ENCODE measurements at regions not wholly inside any gene's neighbourhood (a gene's known extent, or its start where the extent isn't known, plus 50 kb on each side); places are given as distances from the start of the nearest gene placed in this dataset.

GRCh38 chr6:170134471-170135440, 156.1 kb downstream of the DLL1 start:
- H3K9ac ChIP-seq (ENCODE audit: low read length) = no peak overlapping the region
- no peak overlapping the region for H3K4me2 ChIP-seq (ENCODE audit: low read length)
- H3K36me3 ChIP-seq (ENCODE audit: insufficient read depth, low read length) = no peaks in the 10 kb centered on the region
- H3K27me3 ChIP-seq (ENCODE audit: insufficient read depth, low read length) = no peaks in the 10 kb centered on the region
- DNase-seq (ENCODE audit: low read depth) = no peak
- peaks cover 20% of the 10 kb centered on the region for H3K9me3 Mint-ChIP-seq (ENCODE audit: unreplicated experiment)
- H3K4me1 ChIP-seq (ENCODE audit: insufficient read depth, low read length) = peaks cover 4% of the 10 kb centered on the region
- H3K27ac Mint-ChIP-seq (ENCODE audit: unreplicated experiment) = no peak overlapping the region
- H3K36me3 Mint-ChIP-seq (ENCODE audit: low read depth, unreplicated experiment) = peaks cover 6% of the 10 kb centered on the region
- no peaks in the 10 kb centered on the region for H3K79me2 ChIP-seq (ENCODE audit: insufficient read depth, low read length)
- H3K4me3 Mint-ChIP-seq (ENCODE audit: unreplicated experiment) = no peak overlapping the region
- H3K9me3 ChIP-seq (ENCODE audit: insufficient read depth, low read depth, low read length) = no peaks in the 10 kb centered on the region
- TF ChIP-seq EZH2 (IDR thresholded peaks at IDR 0.05; ENCODE audit: insufficient read depth, low read length) = no peak
- TF ChIP-seq CTCF (IDR thresholded peaks at IDR 0.05; ENCODE audit: insufficient read depth, low read depth, low read length) = no peak
- peaks cover 2% of the 10 kb centered on the region for H3K4me1 Mint-ChIP-seq (ENCODE audit: low read depth, unreplicated experiment)
- peaks cover 27% of the 10 kb centered on the region for H3K27me3 Mint-ChIP-seq (ENCODE audit: low read depth, unreplicated experiment)
- FAIRE-seq = no peak
- H3K4me3 ChIP-seq (ENCODE audit: insufficient read depth, low read depth, low read length) = no peak overlapping the region
- H3K27ac ChIP-seq (ENCODE audit: low read depth, low read length) = no peak overlapping the region
- no peaks in the 10 kb centered on the region for H4K20me1 ChIP-seq (ENCODE audit: insufficient read depth, low read length)
- no peak overlapping the region for H2AFZ ChIP-seq (ENCODE audit: low read depth, low read length)

GRCh38 chr6:170134031-170134470, 156.8 kb downstream of the DLL1 start:
- no peak overlapping the region for H3K27ac ChIP-seq (ENCODE audit: low read depth, low read length)
- H2AFZ ChIP-seq (ENCODE audit: low read depth, low read length) = no peak overlapping the region
- Mint-ChIP-seq H3K4me3 (ENCODE audit: unreplicated experiment) (no peak overlapping the region), H3K27ac (ENCODE audit: unreplicated experiment) (no peak overlapping the region), H3K36me3 (ENCODE audit: low read depth, unreplicated experiment) (peaks cover 5% of the 10 kb centered on the region), H3K27me3 (ENCODE audit: low read depth, unreplicated experiment) (peaks cover 31% of the 10 kb centered on the region), H3K4me1 (ENCODE audit: low read depth, unreplicated experiment) (peaks cover 5% of the 10 kb centered on the region), H3K9me3 (ENCODE audit: unreplicated experiment) (peaks cover 14% of the 10 kb centered on the region)
- H3K79me2 ChIP-seq (ENCODE audit: insufficient read depth, low read length) = no peaks in the 10 kb centered on the region
- H4K20me1 ChIP-seq (ENCODE audit: insufficient read depth, low read length) = no peaks in the 10 kb centered on the region
- H3K9me3 ChIP-seq (ENCODE audit: insufficient read depth, low read depth, low read length) = no peaks in the 10 kb centered on the region
- H3K36me3 ChIP-seq (ENCODE audit: insufficient read depth, low read length) = no peaks in the 10 kb centered on the region
- no peaks in the 10 kb centered on the region for H3K27me3 ChIP-seq (ENCODE audit: insufficient read depth, low read length)
- H3K9ac ChIP-seq (ENCODE audit: low read length) = no peak overlapping the region
- no peak for DNase-seq (ENCODE audit: low read depth)
- peaks cover 4% of the 10 kb centered on the region for H3K4me1 ChIP-seq (ENCODE audit: insufficient read depth, low read length)
- H3K4me2 ChIP-seq (ENCODE audit: low read length) = no peak overlapping the region
- TF ChIP-seq EZH2 (IDR thresholded peaks at IDR 0.05; ENCODE audit: insufficient read depth, low read length) = no peak
- no peak for TF ChIP-seq CTCF (IDR thresholded peaks at IDR 0.05; ENCODE audit: insufficient read depth, low read depth, low read length)
- no peak for FAIRE-seq
- no peak overlapping the region for H3K4me3 ChIP-seq (ENCODE audit: insufficient read depth, low read depth, low read length)

- H3K9ac ChIP-seq (ENCODE audit: low read length) = no peak overlapping the region
- H3K36me3 ChIP-seq (ENCODE audit: insufficient read depth, low read length) = no peaks in the 10 kb centered on the region
- TF ChIP-seq CTCF (IDR thresholded peaks at IDR 0.05; ENCODE audit: insufficient read depth, low read depth, low read length) = no peak
- Mint-ChIP-seq H3K9me3 (ENCODE audit: unreplicated experiment) (peaks cover 7% of the 10 kb centered on the region), H3K27me3 (ENCODE audit: low read depth, unreplicated experiment) (peaks cover 28% of the 10 kb centered on the region), H3K27ac (ENCODE audit: unreplicated experiment) (no peak overlapping the region), H3K4me1 (ENCODE audit: low read depth, unreplicated experiment) (peaks cover 5% of the 10 kb centered on the region), H3K36me3 (ENCODE audit: low read depth, unreplicated experiment) (no peaks in the 10 kb centered on the region), H3K4me3 (ENCODE audit: unreplicated experiment) (no peak overlapping the region)
- H3K4me3 ChIP-seq (ENCODE audit: insufficient read depth, low read depth, low read length) = no peak overlapping the region
- no peak overlapping the region for H2AFZ ChIP-seq (ENCODE audit: low read depth, low read length)
- no peak overlapping the region for H3K4me2 ChIP-seq (ENCODE audit: low read length)
- DNase-seq (ENCODE audit: low read depth) (no peak), FAIRE-seq (no peak)
- no peaks in the 10 kb centered on the region for H3K27me3 ChIP-seq (ENCODE audit: insufficient read depth, low read length)
- no peaks in the 10 kb centered on the region for H3K79me2 ChIP-seq (ENCODE audit: insufficient read depth, low read length)
- H3K9me3 ChIP-seq (ENCODE audit: insufficient read depth, low read depth, low read length) = no peaks in the 10 kb centered on the region
- no peak overlapping the region for H3K27ac ChIP-seq (ENCODE audit: low read depth, low read length)
- H3K4me1 ChIP-seq (ENCODE audit: insufficient read depth, low read length) = peaks cover 4% of the 10 kb centered on the region
- no peaks in the 10 kb centered on the region for H4K20me1 ChIP-seq (ENCODE audit: insufficient read depth, low read length)
Measured at GRCh38 chr6:170132561-170132991, 158.3 kb downstream of the DLL1 start.

Measured in astrocyte (in vitro differentiated cells and primary cell).